Omental fat pad (tissue), 3 donors: ENCODE measurements at regions not wholly inside any gene's neighbourhood (a gene's known extent, or its start where the extent isn't known, plus 50 kb on each side); places are given as distances from the start of the nearest gene placed in this dataset.

Experiments
- ATAC-seq: fragments of 150-250 bp; one replicate; pipeline ENCODE4 v1.9.1; 2016; ENCODE audit warnings: mild to moderate bottlenecking, moderate library complexity; ENCODE audit not compliant: low FRiP score
- DNase-seq: peaks from one replicate; pipeline ENCODE4 v3.0.0-alpha.2; 2019; ENCODE audit warnings: low spot score
- CTCF ChIP-seq, 3 donors: fragments of 450-650 bp; IDR thresholded peaks; one replicate each; pipeline ENCODE4 v1.5.1; 2016 to 2017; ENCODE audit warnings: antibody characterized with exemption in 3 of 3, mild to moderate bottlenecking in 3 of 3, moderate library complexity in 2 of 3

GRCh38 chr2:59195851-59196250 lies 954.7 kb upstream of the FANCL start:
- TF ChIP-seq CTCF (IDR thresholded peaks at IDR 0.05) = no peak
- DNase-seq = no peak
- ATAC-seq = no peak

GRCh38 chr2:59191781-59192180 lies 950.7 kb upstream of the FANCL start:
- TF ChIP-seq CTCF (IDR thresholded peaks at IDR 0.05) = no peak
- ATAC-seq (no peak), DNase-seq (no peak)

- ATAC-seq (no peak), DNase-seq (no peak)
- no peak for TF ChIP-seq CTCF (IDR thresholded peaks at IDR 0.05)
These were observed 949.4 kb upstream of the FANCL start for GRCh38 chr2:59190518-59190917.

GRCh38 chr2:59184276-59185020 lies 943.3 kb upstream of the FANCL start:
- no peak for TF ChIP-seq CTCF (IDR thresholded peaks at IDR 0.05)
- no peak for DNase-seq
- ATAC-seq = peak; percentile 67

GRCh38 chr2:59183070-59183469 lies 941.9 kb upstream of the FANCL start:
- TF ChIP-seq CTCF (IDR thresholded peaks at IDR 0.05) = no peak
- DNase-seq (no peak), ATAC-seq (no peak)

- no peak for DNase-seq
- TF ChIP-seq CTCF (IDR thresholded peaks at IDR 0.05) = no peak
- ATAC-seq = no peak
These were observed 941.1 kb upstream of the FANCL start for GRCh38 chr2:59182249-59182648.

- ATAC-seq (no peak), DNase-seq (no peak)
- TF ChIP-seq CTCF (IDR thresholded peaks at IDR 0.05) = no peak
These were observed 940.2 kb upstream of the FANCL start for GRCh38 chr2:59181347-59181746.
